Anterior cingulate cortex (tissue), 58 donors: ENCODE measurements at regions not wholly inside any gene's neighbourhood (a gene's known extent, or its start where the extent isn't known, plus 50 kb on each side); places are given as distances from the start of the nearest gene placed in this dataset.
"Not testable (repeated sequence)": the region's sequence is repeated elsewhere in the genome, so short reads cannot be mapped to it uniquely, and the experiment has no call there.

Experiments used
- DNase-seq, 58 donors: peaks; one replicate each; lab custom pipeline; 2025; lab: John Stamatoyannopoulos, UW

GRCh38 chr13:54004026-54004699 lies 975.5 kb downstream of the OLFM4 start:
- DNase-seq, result no peak

GRCh38 chr13:54016542-54016941 lies 987.9 kb downstream of the OLFM4 start:
- peak in 2 of 58 donors; percentile 1 to 35 for DNase-seq

DNA sequence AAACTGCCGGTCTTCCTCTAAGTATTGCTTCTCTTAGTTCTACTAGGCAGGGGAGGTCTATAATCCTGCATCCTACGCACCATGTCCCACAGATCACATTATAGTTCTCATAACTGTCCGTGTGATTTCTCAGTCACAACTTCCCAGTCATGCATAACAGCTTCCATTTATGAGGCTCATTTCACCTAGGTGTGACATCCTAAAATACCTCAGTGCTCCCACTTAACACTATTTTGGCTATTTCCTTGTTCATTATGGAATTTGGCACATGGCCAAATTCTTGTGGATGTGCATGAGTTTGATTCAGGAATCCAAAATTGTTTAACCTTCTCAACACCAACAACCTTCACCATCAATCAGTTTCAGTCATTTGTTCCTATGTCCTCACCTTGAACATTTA lies 989.9 kb downstream of the OLFM4 start:
- no peak for DNase-seq

DNA sequence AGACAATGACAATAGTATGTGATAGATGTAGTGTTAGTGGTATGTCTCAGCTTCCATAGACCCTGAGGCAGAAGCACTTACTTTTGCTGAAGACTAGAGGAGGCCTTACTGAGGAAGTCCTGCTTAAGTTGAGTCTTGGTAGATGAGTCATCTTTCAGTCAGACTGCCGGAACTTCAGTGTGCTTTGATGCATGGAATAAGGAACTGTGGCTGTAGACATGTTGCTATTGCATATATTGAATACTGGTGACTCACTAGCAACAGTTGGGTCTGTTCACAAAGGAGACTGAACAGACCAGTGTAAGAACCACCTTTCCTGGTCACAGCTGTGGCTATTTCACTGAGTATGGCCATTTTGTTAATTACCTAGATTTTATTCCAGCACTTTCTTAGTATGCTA lies 1000.6 kb downstream of the OLFM4 start:
- DNase-seq, result no peak

DNA sequence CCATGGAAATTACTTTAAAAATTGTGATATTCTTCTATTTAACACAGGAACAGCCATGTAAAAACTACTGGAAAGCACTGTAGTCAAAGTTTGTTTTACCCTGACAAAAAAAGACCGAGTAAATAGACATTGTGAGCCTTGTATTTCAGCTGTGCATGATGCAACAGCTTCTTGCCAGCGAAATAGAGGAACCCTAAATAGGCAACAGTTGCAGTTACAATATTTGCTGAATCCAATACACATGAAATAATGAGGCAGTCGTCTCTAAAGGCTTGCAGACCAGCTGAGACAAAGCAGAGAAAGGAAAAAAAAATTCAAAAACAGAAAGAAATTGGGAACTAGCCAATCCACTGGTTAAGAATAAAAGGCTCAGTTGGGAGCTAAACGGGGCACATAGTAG lies 1001.1 kb downstream of the OLFM4 start:
- DNase-seq, result peak in 1 of 58 donors; percentile 6

DNA sequence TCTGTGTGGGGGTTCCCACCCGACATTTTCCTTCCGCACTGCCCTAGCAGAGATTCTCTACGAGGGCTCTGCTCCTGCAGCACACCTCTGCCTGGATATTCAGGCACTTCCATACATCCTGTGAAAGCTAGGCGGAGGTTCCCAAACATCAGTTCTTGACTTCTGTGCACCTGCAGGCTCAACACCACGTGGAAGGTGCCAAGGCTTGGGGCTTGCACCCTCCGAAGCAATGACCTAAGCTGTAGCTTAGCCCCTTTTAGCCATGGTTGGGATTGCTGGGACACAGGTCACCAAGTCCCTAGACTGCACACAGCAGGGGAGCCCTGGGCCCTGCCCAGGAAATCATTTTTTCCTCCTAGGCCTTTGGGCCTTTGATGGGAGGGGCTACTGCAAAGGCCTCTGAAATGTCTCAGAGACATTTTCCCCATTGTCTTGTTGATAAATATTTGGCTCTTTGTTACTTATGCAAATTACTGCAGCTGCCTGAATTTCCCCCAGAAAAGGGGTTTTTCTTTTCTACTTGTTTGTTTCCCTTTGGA lies 1004.8 kb downstream of the OLFM4 start:
- no peak for DNase-seq

DNA sequence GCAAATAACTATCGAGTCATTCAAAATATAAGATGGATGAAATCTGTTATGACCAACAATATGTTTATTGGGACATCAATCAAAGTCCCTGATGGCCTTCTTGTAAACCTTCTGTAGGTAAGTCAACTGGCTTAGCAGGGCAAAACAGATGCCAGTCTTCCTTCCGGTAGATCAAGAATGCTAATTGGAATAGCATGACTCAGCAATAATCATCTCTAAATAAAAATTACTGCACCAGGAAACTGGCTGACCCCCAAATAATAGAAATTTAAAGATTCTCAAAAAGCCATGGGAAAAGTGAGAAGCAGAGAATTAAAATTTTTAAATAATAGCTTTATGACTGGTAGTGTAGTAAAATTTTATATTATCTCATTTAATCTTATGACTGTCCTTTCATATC lies 1005.4 kb downstream of the OLFM4 start:
- DNase-seq, result no peak

GRCh38 chr13:54057416-54057815 lies 1028.8 kb downstream of the OLFM4 start:
- not testable (repeated sequence) for DNase-seq

DNA sequence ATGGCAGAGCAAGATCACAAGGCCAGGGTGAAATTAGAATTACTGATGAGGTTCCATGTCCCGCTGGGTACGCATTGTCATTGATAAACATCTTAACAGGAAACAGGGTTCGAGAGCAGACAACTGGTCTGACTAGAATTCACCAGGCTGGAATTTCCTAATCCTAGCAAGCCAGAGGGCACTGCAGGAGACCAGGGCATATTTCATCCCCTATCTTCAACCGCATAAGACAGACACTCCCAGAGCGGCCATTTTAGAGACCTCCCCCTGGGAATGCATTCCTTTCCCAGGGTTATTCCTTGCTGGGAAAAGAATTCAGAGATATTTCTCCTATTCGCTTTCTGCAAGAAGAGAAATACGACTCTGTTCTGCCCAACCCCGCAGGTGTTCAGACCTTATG lies 1041.3 kb downstream of the OLFM4 start:
- DNase-seq, result not testable (repeated sequence)

DNA sequence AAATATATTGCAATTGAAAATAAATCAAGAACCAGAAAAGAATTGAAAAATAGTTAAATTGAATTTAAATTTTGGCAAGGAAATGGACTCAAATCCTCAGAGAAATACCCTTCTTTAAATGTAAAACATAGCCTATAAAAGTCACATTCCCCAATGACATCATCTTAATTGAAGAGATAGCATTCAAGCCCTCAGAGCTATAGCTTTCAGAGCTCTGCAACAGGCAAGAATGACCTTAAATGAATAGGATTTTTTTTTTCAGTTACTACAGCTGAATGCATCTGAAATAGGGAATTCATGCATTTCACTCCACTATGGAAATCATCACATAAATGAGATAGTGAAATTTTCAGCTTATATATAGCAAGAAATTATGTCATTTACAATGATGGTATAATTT lies 1049.0 kb downstream of the OLFM4 start:
- no peak for DNase-seq

DNA sequence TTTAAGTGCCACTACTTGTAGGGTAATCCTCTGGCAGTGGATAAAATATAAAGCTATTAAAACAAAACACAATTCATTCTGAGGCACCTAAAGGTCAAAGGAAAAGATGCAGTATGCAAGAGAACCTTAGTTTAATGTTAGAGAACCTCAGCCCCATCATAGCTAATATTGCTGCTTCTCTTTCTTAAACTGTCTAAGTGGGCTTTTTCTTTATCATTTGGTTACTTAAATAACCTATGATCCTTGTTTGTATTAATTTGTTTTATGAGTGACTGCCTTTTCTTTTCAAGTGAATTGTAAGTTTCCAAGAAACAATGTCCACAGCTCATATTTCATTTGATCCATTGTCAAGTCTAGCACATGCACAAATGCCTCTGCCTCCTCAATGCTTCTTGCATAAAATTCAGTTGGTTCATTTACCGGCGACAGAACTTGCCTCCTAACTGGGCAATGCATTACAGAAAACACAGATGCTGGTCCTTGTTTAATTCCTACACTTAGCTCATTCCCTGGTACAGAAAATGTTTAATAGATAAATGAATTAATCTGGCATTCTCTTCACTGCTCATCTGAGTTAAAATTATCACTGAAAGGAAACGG lies 1049.8 kb downstream of the OLFM4 start:
- no peak for DNase-seq

DNA sequence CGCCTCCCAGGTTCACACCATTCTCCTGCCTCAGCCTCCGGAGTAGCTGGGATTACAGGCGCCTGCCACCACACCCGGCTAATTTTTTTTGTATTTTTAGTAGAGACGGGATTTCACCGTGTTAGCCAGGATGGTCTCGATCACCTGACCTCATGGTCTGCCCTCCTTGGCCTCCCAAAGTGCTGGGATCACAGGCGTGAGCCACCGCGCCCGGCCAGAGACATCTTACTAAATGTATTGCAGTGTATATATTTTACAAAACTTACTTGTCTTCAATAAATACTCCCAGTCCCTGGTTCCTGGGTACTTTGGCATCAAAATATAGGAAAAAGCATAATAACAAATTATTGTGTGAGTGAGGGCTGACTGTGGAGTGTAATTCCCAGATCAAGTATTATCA lies 1053.7 kb downstream of the OLFM4 start:
- DNase-seq, result not testable (repeated sequence)

DNA sequence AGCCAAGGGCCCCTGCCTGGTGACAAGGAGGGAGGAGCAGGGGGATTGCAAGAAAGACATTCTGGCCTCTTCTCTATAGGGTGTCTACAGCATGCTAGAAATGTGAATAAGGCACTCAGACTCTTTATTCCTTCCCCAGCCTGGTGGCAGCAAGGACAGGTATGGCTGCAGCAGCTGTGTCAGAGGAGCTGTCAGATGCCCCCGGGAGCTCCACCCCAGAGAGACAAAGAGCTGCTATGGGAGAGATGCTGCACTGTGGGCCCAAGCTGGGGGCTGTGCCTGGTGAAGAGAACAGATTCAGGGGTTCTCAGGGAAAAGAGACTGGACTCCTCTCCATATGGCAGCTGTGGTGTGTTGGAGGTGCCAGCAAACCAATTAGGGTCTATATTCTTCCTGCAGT lies 1063.3 kb downstream of the OLFM4 start:
- no peak for DNase-seq

- no peak for DNase-seq
Observed at GRCh38 chr13:54092686-54093085, 1064.1 kb downstream of the OLFM4 start.

DNA sequence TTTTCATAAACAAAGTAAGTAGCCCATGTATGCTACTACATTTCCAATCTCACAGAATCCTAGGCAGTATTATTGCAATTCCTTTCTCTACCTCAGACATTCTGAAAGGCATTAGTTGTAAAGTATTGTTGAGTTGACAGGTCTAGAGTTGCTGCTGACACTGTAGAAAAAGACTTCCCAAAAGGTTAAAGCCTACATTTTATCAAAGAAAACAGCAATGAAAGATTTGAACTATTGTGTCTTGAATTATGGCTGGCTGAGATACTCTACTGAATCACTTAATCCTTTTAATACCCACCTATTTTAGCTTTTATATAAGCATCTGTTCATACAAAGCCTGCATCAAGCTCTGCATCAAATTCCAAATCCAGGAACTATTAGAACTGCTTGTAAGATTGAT lies 1082.0 kb downstream of the OLFM4 start:
- DNase-seq, result no peak

DNA sequence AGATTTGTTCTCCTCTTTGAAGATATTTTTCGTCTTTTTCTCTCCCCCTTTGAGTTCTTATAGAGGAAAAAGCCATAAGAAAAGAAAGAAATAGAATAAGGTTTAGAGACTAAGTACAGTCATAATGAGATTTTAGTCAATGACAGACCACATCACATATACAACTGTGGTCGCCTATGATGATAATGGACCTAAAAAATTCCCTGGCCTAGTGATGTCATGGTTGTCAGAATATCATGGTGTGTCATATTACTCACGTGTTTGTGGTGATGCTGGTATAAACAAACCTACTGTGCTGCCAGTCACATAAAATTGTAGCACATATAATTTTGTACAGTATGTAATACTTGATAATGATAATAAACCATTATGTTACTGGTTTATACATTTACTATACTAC lies 1096.1 kb downstream of the OLFM4 start:
- DNase-seq, result no peak

DNA sequence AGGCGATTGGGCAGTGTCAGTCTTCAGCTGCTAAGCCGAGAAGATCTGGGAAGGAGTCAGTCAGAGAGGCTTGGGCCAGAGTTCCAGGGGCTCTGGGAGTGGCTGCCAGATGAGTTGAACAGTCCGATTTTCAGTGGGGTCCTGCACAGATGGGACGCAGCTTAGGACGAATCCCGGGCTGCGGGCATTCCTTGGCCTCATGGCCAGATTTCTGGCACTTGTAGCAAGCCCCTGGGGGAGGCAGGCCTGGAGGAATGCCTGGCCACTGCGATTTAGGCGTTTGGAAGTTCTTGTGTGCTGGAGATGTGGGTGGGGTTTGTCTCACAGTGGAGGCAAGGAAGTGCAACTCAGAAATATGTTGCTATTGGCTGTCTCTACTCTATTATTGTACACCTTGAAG lies 1102.3 kb downstream of the OLFM4 start:
- DNase-seq, result not testable (repeated sequence)

GRCh38 chr13:54131433-54131832 lies 1102.8 kb downstream of the OLFM4 start:
- not testable (repeated sequence) for DNase-seq

GRCh38 chr13:54132127-54132526 lies 1103.5 kb downstream of the OLFM4 start:
- DNase-seq, result not testable (repeated sequence)

DNA sequence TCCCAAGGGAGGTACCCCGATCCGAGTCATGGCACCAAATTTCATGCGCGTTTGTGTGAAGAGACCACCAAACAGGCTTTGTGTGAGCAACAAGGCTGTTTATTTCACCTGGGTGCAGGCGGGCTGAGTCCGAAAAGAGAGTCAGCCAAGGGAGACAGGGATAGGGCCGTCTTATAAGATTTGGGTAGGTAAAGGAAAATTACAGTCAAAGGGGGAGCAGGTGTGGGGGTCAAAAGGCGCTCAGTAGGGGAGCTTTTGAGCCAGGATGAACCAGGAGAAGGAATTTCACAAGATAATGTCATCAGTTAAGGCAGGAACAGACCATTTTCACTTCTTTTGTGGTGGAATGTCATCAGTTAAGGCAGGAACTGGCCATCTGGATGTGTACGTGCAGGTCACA lies 1104.1 kb downstream of the OLFM4 start:
- DNase-seq, result not testable (repeated sequence)

GRCh38 chr13:54133746-54134145 lies 1105.1 kb downstream of the OLFM4 start:
- DNase-seq, result no peak

DNA sequence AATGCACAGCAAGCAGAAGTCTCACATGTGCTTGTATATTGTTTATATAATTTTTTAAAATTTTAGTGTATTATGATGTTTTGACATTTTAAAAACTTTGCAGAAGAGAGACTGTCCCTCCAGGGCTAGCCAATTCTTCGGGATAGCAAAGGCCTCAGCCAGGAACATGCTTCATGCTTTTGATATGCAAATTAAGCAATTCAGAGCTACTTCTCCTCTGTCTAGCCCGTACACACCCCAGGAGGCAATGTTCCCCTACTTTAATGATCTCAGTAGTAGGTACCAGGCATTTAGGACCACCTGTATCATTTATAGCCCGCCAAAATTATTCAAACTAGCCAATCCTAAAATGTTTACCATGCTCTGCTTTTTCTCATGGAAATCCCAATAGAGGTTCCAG lies 1116.2 kb downstream of the OLFM4 start:
- DNase-seq, result no peak
